Memory B cell (primary cell): ENCODE measurements at regions not wholly inside any gene's neighbourhood (a gene's known extent, or its start where the extent isn't known, plus 50 kb on each side); places are given as distances from the start of the nearest gene placed in this dataset.

ENCODE experiments used
- ATAC-seq: fragments of 150-1000 bp; cut with Tn5 transposase; 2 replicates; pipeline ENCODE4 v1.10.0; 2021; ENCODE audit warnings: low read depth, mild to moderate bottlenecking, moderate library complexity
- DNase-seq, 2 donors: peaks; one replicate each; pipeline ENCODE4 v3.0.0; 2022; ENCODE audit warnings: low spot score in 2 of 2
- H3K27ac Mint-ChIP-seq: one replicate; pipeline ENCODE4 v1.8.0; 2022; ENCODE audit warnings: mild to moderate bottlenecking, moderate library complexity, mixed read lengths
- H3K27me3 Mint-ChIP-seq: one replicate; pipeline ENCODE4 v1.8.0; 2022; ENCODE audit warnings: mixed read lengths
- H3K36me3 Mint-ChIP-seq: one replicate; pipeline ENCODE4 v1.8.0; 2022; ENCODE audit warnings: mild to moderate bottlenecking, mixed read lengths
- H3K4me1 Mint-ChIP-seq: one replicate; pipeline ENCODE4 v1.8.0; 2022; ENCODE audit warnings: mixed read lengths
- H3K4me3 Mint-ChIP-seq: one replicate; pipeline ENCODE4 v1.8.0; 2022; ENCODE audit warnings: mild to moderate bottlenecking, moderate library complexity, mixed read lengths
- H3K9me3 Mint-ChIP-seq: one replicate; pipeline ENCODE4 v1.8.0; 2022; ENCODE audit warnings: mixed read lengths

GRCh38 chr4:20629186-20630106, 70.8 kb upstream of the PACRGL start:
- Mint-ChIP-seq H3K36me3 (no peaks in the 10 kb centered on the region), H3K4me3 (no peak overlapping the region), H3K27me3 (peaks cover 5% of the 10 kb centered on the region), H3K9me3 (peaks cover 1% of the 10 kb centered on the region), H3K27ac (no peak overlapping the region), H3K4me1 (no peaks in the 10 kb centered on the region)
- no peak for ATAC-seq
- no peak for DNase-seq

DNA sequence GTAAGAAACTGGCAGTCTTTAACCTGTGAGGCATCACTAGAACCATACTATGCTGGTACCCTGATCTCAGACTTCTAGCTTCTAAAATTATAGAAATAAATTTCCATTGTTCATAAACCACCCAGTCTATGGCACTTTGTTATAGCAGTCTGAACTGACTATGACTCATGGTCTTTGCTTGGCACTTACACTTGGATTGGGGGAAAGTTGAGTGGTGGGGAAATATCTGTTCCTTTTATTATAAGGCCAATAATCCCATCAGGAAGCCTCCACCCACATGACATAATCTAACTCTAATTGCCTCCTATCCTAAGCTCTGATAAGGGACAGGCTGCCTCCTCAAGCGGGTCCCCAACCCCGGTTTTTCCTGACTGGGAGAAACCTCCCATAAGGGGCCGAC, 61.4 kb upstream of the PACRGL start:
- no peak overlapping the region for H3K27ac Mint-ChIP-seq
- DNase-seq (no peak), ATAC-seq (no peak)
- H3K4me3 Mint-ChIP-seq = no peak overlapping the region
- H3K4me1 Mint-ChIP-seq = no peaks in the 10 kb centered on the region
- no peaks in the 10 kb centered on the region for H3K36me3 Mint-ChIP-seq
- H3K9me3 Mint-ChIP-seq = no peaks in the 10 kb centered on the region
- peaks cover 9% of the 10 kb centered on the region for H3K27me3 Mint-ChIP-seq

- Mint-ChIP-seq H3K27me3 (peaks cover 4% of the 10 kb centered on the region), H3K4me1 (no peaks in the 10 kb centered on the region), H3K27ac (no peak overlapping the region), H3K9me3 (no peaks in the 10 kb centered on the region), H3K36me3 (no peaks in the 10 kb centered on the region), H3K4me3 (no peak overlapping the region)
- ATAC-seq (no peak), DNase-seq (no peak)
Measured at GRCh38 chr4:20639346-20639745, 60.9 kb upstream of the PACRGL start.

DNA sequence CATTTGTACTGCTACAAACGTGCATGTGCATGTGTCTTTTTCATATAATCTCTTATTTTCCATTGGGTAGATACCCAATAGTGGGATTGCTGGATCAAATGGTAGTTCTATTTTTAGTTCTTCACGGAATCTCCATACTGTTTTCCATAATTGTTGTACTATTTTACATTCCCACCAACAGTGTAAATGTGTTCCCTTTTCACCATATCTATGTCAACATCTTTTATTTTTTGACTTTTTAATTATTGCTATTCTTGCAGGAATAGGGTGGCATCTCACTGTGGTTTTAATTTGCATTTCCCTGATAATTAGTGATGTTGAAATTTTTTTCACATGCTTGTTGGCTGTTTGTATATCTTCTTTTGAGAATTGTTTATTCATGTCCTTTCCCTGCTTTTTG, 59.3 kb upstream of the PACRGL start:
- H3K27me3 Mint-ChIP-seq = no peaks in the 10 kb centered on the region
- ATAC-seq (no peak), DNase-seq (no peak)
- H3K4me3 Mint-ChIP-seq = no peak overlapping the region
- no peaks in the 10 kb centered on the region for H3K4me1 Mint-ChIP-seq
- no peaks in the 10 kb centered on the region for H3K36me3 Mint-ChIP-seq
- no peaks in the 10 kb centered on the region for H3K9me3 Mint-ChIP-seq
- H3K27ac Mint-ChIP-seq = no peak overlapping the region

- H3K27ac Mint-ChIP-seq = no peak overlapping the region
- no peaks in the 10 kb centered on the region for H3K27me3 Mint-ChIP-seq
- no peaks in the 10 kb centered on the region for H3K9me3 Mint-ChIP-seq
- no peaks in the 10 kb centered on the region for H3K36me3 Mint-ChIP-seq
- H3K4me1 Mint-ChIP-seq = no peaks in the 10 kb centered on the region
- no peak overlapping the region for H3K4me3 Mint-ChIP-seq
- no peak for ATAC-seq
- no peak for DNase-seq
Measured at GRCh38 chr4:20641976-20642375, 58.3 kb upstream of the PACRGL start.

DNA sequence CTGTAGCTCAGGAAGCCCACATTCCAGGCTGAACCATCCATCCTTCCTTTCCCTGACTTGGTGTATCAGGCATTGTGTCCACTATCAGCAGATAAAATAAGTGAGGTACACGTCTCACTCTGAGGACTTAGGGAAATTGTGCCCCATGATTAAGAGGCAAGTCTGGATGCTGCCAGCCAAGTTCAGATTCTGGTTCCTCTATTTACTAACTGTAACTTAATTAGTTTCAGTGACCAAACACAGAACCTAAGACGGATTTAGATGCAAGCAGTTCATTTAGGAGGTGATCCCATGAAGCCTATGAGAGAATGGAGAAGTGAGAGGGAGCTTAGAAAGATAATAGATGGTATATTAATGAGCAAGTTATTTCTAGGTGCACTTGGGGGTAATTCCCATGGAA, 56.6 kb upstream of the PACRGL start:
- Mint-ChIP-seq H3K36me3 (no peaks in the 10 kb centered on the region), H3K4me1 (no peaks in the 10 kb centered on the region), H3K4me3 (no peak overlapping the region), H3K27me3 (no peaks in the 10 kb centered on the region), H3K9me3 (no peaks in the 10 kb centered on the region), H3K27ac (no peak overlapping the region)
- DNase-seq = no peak
- ATAC-seq = no peak

DNA sequence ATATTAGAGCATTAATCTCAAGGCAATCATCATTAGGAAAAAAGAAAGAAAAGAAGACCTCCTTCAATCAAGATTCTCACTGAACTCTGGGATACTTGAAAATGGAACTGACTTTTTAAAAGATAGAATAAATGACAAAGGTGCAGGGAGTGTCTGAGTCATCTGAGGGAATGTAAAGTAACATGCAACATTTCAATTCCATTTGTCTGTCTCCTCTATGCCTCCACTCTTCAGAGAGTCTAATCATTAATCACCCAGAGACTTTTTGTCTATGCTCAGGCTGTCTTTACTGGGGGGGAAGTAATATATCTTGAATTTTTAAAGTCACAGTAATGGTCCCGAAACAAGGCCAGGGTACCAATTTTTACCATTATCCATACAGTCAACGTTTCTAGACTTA, 55.0 kb upstream of the PACRGL start:
- no peaks in the 10 kb centered on the region for H3K4me1 Mint-ChIP-seq
- DNase-seq (no peak), ATAC-seq (no peak)
- no peaks in the 10 kb centered on the region for H3K27me3 Mint-ChIP-seq
- H3K9me3 Mint-ChIP-seq = no peaks in the 10 kb centered on the region
- no peak overlapping the region for H3K4me3 Mint-ChIP-seq
- H3K27ac Mint-ChIP-seq = no peak overlapping the region
- H3K36me3 Mint-ChIP-seq = no peaks in the 10 kb centered on the region

- Mint-ChIP-seq H3K27me3 (no peaks in the 10 kb centered on the region), H3K4me1 (no peaks in the 10 kb centered on the region), H3K36me3 (no peaks in the 10 kb centered on the region), H3K4me3 (no peak overlapping the region), H3K27ac (no peak overlapping the region), H3K9me3 (no peaks in the 10 kb centered on the region)
- DNase-seq = no peak
- ATAC-seq = no peak
Measured at GRCh38 chr4:20646287-20646686, 54.0 kb upstream of the PACRGL start.
